Parathyroid adenoma (tissue), 2 donors: ENCODE measurements at regions not wholly inside any gene's neighbourhood (a gene's known extent, or its start where the extent isn't known, plus 50 kb on each side); places are given as distances from the start of the nearest gene placed in this dataset.
"Not testable (repeated sequence)": the region's sequence is repeated elsewhere in the genome, so short reads cannot be mapped to it uniquely, and the experiment has no call there.

Source experiments
- H2AFZ ChIP-seq: fragments of 300-600 bp; sonication (generic); one replicate; pipeline ENCODE4 v1.7.0; 2017; ENCODE audit warnings: antibody characterized with exemption, mild to moderate bottlenecking
- H3K27ac ChIP-seq: fragments of 300-600 bp; sonication (generic); one replicate; pipeline ENCODE4 v1.7.0; 2017
- H3K27me3 ChIP-seq: fragments of 300-600 bp; sonication (generic); one replicate; pipeline ENCODE4 v1.7.0; 2017; ENCODE audit warnings: low read length; ENCODE audit not compliant: control insufficient read depth, insufficient read depth
- H3K36me3 ChIP-seq: fragments of 300-600 bp; sonication (generic); one replicate; pipeline ENCODE4 v1.7.0; 2017; ENCODE audit warnings: low read length; ENCODE audit not compliant: control insufficient read depth, insufficient read depth
- H3K4me1 ChIP-seq: fragments of 300-600 bp; sonication (generic); one replicate; pipeline ENCODE4 v1.7.0; 2017; ENCODE audit warnings: control low read depth
- H3K4me2 ChIP-seq: fragments of 300-600 bp; sonication (generic); one replicate; pipeline ENCODE4 v1.7.0; 2017; ENCODE audit warnings: low read length
- H3K4me3 ChIP-seq: fragments of 300-600 bp; sonication (generic); one replicate; pipeline ENCODE4 v1.7.0; 2017; ENCODE audit warnings: low read depth, low read length
- H3K79me2 ChIP-seq: fragments of 300-600 bp; sonication (generic); one replicate; pipeline ENCODE4 v1.7.0; 2017; ENCODE audit warnings: control low read depth
- H3K9ac ChIP-seq: fragments of 300-600 bp; sonication (generic); one replicate; pipeline ENCODE4 v1.7.0; 2017; ENCODE audit warnings: mild to moderate bottlenecking
- H3K9me3 ChIP-seq: fragments of 300-600 bp; sonication (generic); one replicate; pipeline ENCODE4 v1.7.0; 2017; ENCODE audit warnings: low read length; ENCODE audit not compliant: control insufficient read depth
- TF ChIP-seq, protein P1 (sequence below): fragments of 300-600 bp; sonication (generic); IDR thresholded peaks from one replicate; pipeline ENCODE4 v1.7.0; 2017; ENCODE audit warnings: antibody characterized with exemption, mild to moderate bottlenecking
- donor health status: primary hyperparathyroidism.

DNA sequence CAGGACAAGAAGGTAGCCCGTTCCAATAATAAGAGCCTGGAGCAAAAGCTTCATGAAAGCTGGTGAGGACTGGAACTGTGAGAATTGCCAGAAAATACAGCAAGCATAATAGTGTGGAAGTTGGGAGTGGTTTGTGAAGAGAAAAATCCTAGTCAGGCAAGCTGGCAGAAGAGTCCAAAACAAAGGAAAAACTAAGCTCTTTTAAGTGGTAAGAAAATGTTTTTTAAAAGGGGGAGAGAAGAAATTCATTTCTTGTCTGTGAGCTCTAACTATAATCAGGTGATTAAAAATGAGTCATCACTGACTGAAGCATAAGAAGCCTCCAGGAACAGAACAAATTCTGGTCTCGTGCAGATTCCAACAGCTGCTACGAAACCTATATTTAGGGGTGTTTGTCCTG lies 102.6 kb downstream of the CAAP1 start:
- H3K9me3 ChIP-seq: no peaks in the 10 kb centered on the region
- no peak overlapping the region for H2AFZ ChIP-seq
- H3K4me1 ChIP-seq: no peaks in the 10 kb centered on the region
- H3K9ac ChIP-seq: no peak overlapping the region
- no peaks in the 10 kb centered on the region for H3K36me3 ChIP-seq
- no peaks in the 10 kb centered on the region for H3K79me2 ChIP-seq
- H3K4me3 ChIP-seq: no peak overlapping the region
- no peaks in the 10 kb centered on the region for H3K27me3 ChIP-seq
- H3K27ac ChIP-seq: no peak overlapping the region
- no peak overlapping the region for H3K4me2 ChIP-seq
- TF ChIP-seq, protein P1, sequence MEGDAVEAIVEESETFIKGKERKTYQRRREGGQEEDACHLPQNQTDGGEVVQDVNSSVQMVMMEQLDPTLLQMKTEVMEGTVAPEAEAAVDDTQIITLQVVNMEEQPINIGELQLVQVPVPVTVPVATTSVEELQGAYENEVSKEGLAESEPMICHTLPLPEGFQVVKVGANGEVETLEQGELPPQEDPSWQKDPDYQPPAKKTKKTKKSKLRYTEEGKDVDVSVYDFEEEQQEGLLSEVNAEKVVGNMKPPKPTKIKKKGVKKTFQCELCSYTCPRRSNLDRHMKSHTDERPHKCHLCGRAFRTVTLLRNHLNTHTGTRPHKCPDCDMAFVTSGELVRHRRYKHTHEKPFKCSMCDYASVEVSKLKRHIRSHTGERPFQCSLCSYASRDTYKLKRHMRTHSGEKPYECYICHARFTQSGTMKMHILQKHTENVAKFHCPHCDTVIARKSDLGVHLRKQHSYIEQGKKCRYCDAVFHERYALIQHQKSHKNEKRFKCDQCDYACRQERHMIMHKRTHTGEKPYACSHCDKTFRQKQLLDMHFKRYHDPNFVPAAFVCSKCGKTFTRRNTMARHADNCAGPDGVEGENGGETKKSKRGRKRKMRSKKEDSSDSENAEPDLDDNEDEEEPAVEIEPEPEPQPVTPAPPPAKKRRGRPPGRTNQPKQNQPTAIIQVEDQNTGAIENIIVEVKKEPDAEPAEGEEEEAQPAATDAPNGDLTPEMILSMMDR: no peak

DNA sequence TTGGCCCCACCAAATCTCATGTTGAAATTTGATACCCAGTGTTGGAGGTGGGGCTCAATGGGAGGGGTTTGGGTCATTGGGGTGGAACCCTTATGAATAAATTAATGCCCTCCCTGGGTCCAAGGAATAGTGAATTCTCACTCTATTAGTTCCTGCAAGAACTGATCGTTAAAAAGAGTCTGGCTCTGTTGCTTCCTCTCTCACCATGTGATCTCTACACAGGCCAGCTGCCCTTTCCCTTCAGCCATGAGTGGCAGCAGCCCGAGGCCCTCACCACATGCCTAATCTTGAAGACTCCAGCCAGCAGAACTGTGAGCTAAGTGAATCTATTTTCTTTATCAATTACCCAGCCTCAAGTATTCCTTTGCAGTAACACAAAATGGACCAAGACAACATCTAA lies 106.0 kb downstream of the CAAP1 start:
- Histone ChIP-seq H3K9ac (no peak overlapping the region), H3K9me3 (no peaks in the 10 kb centered on the region), H3K27me3 (no peaks in the 10 kb centered on the region), H3K27ac (no peak overlapping the region), H3K79me2 (no peaks in the 10 kb centered on the region), H3K36me3 (no peaks in the 10 kb centered on the region), H3K4me1 (no peaks in the 10 kb centered on the region), H3K4me3 (no peak overlapping the region), H2AFZ (no peak overlapping the region), H3K4me2 (no peak overlapping the region)
- TF ChIP-seq, protein P1: no peak

DNA sequence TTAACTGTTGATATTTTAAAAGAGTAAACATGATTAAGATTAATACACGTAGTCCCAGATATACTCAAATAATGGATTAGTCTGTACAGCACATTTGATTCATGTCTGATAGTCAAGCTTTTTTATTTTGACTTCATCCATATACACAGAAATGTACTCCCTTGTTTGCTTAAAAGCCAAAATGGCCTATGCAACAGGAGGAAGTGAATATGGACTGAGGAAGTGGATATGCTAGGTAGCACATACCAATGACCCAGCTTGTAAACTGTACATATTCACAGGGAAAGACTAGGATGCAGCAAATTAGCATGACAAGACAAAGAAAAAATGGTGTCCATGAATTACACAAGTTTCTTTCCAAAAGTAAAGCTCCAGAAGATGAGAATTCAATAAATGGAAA lies 109.7 kb downstream of the CAAP1 start:
- H2AFZ ChIP-seq: no peak overlapping the region

DNA sequence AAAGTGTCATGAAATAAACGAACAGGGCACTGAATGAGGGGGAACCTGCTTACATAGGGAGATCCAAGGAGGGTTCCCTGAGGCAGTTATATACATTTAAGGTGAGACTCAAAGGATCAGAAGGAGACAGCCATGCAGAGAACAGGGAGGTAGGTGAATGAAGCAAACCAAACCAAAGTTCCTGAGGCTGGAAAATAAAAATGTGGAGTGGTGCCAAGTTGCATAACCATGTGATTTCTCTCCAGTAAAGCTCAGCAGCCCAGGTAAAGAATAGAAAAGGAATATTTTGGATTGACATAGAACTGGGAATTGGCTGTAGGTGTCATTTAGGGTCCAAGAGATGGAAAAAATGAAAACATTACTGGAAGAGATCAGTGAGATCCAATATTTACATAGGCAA lies 110.7 kb downstream of the CAAP1 start:
- no peak overlapping the region for H3K9ac ChIP-seq
- H3K4me3 ChIP-seq: no peak overlapping the region
- no peaks in the 10 kb centered on the region for H3K4me1 ChIP-seq
- no peaks in the 10 kb centered on the region for H3K36me3 ChIP-seq
- no peaks in the 10 kb centered on the region for H3K79me2 ChIP-seq
- no peaks in the 10 kb centered on the region for H3K9me3 ChIP-seq
- no peak overlapping the region for H3K4me2 ChIP-seq
- H3K27me3 ChIP-seq: no peaks in the 10 kb centered on the region
- H3K27ac ChIP-seq: no peak overlapping the region
- no peak overlapping the region for H2AFZ ChIP-seq
- TF ChIP-seq, protein P1: no peak

More for the DNA sequence above, 109.7 kb downstream of the CAAP1 start:
- no peak overlapping the region for H3K27ac ChIP-seq
- H3K9me3 ChIP-seq: no peaks in the 10 kb centered on the region
- H3K27me3 ChIP-seq: no peaks in the 10 kb centered on the region
- no peaks in the 10 kb centered on the region for H3K4me1 ChIP-seq
- H3K4me2 ChIP-seq: no peak overlapping the region
- H3K79me2 ChIP-seq: no peaks in the 10 kb centered on the region
- H3K36me3 ChIP-seq: no peaks in the 10 kb centered on the region
- TF ChIP-seq, protein P1: no peak
- no peak overlapping the region for H3K4me3 ChIP-seq
- no peak overlapping the region for H3K9ac ChIP-seq

DNA sequence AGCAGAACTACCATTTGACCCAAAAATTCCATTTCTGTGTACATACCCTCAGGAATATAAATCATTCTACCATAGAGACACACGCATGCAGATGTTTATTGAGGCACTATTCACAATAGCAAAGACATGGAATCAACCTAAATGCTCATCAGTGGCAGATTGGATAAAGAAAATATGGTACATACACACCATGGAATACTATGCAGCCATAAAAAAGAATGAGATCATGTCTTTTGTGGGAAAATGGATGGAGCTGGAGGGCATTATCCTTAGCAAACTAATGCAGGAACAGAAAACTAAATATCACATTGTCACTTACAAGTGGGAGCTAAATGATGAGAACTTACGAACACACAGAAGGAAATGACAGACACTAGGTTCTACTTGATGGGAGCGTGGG lies 112.3 kb downstream of the CAAP1 start:
- not testable (repeated sequence) for H3K36me3 ChIP-seq, H3K9me3 ChIP-seq, H3K27ac ChIP-seq, H3K4me3 ChIP-seq, H3K9ac ChIP-seq, H3K4me2 ChIP-seq, H3K79me2 ChIP-seq, H3K27me3 ChIP-seq, H2AFZ ChIP-seq, H3K4me1 ChIP-seq
